ENCODE measurements at regions not wholly inside any gene's neighbourhood (a gene's known extent, or its start where the extent isn't known, plus 50 kb on each side); places are given as distances from the start of the nearest gene placed in this dataset.

GRCh38 chr7:9231630-9232121, 798.3 kb downstream of the NXPH1 start:
- TF ChIP-seq, protein P1, sequence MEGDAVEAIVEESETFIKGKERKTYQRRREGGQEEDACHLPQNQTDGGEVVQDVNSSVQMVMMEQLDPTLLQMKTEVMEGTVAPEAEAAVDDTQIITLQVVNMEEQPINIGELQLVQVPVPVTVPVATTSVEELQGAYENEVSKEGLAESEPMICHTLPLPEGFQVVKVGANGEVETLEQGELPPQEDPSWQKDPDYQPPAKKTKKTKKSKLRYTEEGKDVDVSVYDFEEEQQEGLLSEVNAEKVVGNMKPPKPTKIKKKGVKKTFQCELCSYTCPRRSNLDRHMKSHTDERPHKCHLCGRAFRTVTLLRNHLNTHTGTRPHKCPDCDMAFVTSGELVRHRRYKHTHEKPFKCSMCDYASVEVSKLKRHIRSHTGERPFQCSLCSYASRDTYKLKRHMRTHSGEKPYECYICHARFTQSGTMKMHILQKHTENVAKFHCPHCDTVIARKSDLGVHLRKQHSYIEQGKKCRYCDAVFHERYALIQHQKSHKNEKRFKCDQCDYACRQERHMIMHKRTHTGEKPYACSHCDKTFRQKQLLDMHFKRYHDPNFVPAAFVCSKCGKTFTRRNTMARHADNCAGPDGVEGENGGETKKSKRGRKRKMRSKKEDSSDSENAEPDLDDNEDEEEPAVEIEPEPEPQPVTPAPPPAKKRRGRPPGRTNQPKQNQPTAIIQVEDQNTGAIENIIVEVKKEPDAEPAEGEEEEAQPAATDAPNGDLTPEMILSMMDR (IDR thresholded peaks at IDR 0.05; ENCODE audit: low read depth, low read length), result no peak
- TF ChIP-seq POLR2A (IDR thresholded peaks at IDR 0.05; ENCODE audit: extremely low read depth, insufficient read length), result no peak

Data from NB4 (cell line).